RCC 7860 (cell line): ENCODE measurements at regions not wholly inside any gene's neighbourhood (a gene's known extent, or its start where the extent isn't known, plus 50 kb on each side); places are given as distances from the start of the nearest gene placed in this dataset.

Experiments
- DNase-seq: peaks from one replicate; pipeline ENCODE4 v3.0.0-alpha.2; 2015; ENCODE audit warnings: low spot score
- FAIRE-seq: peaks from 2 replicates; lab custom pipeline; 2012; peaks lifted over from hg19 to GRCh38; lab: Jason Lieb, UNC

DNA sequence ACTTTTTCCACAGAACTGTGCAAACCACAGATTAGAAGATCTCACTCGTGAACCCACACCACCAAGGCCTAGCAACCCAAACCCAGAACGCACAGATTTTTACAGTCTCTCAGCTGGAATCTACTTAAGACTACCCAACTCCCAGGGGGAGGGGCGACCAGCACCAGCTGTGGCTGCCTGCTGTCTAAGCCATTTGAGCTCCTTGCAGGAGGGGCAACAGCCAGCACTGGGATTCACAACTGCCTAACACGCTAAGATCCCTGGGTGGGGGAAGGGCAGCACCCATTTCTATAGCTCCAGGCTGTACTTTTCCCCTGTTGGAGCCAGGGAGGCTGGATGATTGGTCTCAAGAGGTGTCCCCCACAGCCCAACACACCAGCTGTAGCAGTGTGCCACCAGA, 368.8 kb downstream of the SUCLA2 start:
- no peak for FAIRE-seq
- DNase-seq = no peak

DNA sequence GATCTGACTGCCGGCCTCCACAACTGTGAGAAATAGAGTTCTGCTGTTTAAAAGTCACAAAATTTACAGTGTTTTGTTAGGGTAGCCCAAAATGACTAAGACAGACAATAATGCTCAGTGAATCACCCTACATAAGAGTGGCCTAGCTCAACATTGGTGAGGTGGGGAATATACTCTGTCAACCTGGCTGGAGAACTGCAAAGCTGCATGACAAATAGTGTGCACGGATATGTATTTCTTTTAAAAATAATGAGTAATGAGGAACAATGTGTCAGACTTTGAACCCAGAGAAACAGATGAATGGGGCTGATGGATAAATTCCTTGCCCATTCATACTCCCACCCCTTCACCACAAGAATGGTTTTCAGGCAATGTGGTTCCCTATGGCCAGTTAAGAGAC, 372.4 kb downstream of the SUCLA2 start:
- no peak for FAIRE-seq
- DNase-seq = no peak

DNA sequence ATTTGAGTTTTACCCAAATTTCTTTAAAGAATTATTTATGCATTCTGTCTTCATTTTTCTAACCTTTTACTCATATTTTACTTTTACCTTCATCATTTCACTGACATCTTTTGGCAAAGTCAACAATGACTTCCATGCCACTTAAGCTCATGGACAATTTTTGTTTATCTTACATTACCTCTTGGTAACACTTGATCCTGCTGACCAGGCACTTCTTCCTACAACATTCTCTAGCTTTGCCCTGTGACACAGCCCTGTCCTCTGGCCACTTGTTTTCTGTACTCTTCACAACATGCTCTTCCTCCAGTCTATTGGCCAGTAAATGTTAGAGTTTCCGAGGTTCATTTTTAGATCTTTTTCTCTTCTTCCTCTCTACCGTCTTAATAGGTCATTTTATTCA, 377.2 kb downstream of the SUCLA2 start:
- DNase-seq = no peak
- no peak for FAIRE-seq

DNA sequence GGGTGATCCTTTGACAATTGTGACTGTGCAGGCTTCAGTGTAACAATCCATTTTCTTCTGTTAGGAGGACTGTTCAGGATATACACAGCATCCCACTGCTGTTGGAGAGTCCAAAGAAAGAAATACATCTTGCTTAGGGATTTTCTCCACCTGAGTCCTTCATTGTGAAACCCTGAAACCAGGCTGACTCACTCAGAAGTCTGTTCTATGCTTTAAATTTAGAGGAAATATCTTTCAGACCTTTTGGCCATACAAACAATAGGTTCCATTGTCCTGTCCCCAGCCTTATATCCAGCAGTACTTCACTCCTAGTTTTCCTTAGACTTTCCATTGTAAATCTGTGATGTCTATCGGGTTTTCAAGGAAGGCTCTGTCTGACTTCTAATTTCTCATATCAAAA, 379.1 kb downstream of the SUCLA2 start:
- FAIRE-seq (no peak), DNase-seq (no peak)

DNA sequence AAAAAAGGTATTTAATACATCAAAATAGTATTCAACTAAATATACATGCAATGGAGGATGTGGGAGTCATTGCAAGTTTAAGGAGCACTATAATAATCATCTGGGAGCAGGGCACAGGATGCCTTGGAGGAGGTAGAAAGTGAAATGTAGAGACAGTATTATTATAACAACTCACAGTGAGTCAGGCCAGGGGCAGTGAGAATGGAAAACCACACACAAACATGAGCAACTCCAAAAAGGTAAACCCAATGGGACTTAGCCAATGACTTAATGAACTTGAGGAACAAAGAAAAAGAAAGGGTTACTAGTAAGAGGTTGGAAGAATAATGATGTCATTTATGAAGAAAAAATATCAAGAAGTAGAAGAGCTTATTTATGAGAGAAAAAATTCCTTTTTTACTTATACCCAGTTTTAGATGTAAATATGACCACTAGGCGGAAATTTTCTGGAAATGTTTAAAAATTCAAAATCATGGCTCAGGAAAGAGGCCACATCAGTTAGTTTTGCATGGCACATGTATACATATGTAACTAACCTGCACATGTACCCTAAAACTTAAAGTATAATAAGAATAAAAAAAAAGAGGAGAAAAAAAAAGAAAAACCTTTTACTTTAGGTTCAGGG, 389.3 kb downstream of the SUCLA2 start:
- FAIRE-seq = no peak

DNA sequence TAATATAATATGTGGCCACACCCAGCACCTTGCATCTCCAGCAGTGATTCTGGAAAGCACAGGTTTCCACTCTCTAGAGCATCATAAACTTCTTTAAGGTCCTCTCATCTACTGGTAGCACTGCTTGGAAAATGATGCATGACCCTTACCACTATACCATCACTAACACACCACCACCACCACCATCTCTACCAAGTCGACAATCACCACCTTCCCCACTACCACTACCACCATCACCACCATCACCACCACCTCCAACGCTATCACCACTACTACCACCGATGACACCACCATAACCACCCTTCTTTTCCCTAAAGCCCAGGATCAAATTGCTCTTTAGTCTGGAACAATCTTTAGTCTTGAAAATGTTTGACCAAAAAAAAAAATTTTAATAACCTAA, 390.4 kb downstream of the SUCLA2 start:
- FAIRE-seq = no peak
- DNase-seq = no peak

More for the DNA sequence above, 389.3 kb downstream of the SUCLA2 start:
- DNase-seq = no peak

DNA sequence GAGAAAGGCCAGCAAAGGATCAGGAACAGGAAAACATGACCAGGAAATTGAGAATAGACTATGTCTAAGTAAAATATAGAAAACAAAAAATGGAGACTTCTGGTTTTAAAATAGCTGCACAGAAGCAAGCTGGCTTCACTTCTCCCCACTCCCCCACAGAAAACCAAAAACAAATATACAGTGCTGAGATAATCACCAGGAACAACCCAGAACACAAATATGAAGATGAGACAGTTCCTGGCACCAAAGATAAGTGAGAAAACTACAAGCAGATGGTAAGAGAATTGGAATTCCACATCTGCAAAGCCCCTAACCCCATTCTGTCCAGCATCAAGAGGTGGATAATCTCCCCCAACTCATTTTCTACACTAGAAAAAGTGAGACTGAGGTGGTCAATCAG, 397.7 kb downstream of the SUCLA2 start:
- DNase-seq (no peak), FAIRE-seq (no peak)

DNA sequence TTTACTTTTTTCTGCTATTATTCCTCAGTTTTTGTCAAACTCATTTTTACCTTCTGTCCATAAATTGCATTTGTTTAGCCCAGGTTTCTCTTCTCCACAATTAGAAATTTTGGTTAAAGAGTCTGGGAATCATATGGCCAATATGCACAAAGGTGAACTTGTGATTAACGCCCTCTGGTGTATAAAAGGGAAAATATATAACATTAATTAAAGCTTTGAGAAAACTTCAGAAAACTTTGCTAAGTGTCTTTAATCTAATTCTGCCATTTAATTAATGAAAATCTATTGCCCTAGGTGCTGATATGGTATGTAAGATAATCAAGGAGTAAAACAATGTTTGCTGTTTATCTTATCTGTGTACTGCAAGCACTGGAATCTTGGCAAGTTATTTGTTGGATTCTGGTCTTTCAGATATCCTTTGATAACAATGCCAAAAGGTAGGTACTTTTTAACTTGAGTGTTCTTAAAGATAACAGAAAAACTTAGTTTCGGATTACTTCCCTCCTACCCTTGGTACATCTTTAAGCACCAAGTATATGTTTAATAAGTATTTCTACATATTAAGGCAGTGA, 402.6 kb downstream of the SUCLA2 start:
- FAIRE-seq (no peak), DNase-seq (no peak)

DNA sequence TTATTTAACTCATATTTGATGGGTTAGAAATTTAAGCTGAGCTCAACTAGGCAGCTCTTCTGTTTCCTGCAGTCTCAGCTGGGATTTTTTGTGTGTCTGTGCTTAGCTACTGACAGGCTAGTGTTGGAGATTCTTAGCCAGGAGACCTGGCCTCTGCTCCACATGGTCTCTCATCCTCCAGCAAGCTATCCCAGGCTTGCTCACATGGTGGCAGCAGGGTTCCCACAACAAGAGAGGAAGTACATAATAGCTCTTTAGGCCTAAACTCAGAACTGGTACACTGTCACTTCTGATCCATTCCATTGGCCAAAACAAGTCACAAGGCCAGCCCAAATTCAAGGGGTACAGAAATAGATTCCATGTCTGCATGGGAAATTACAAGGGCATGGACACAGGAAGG, 406.2 kb downstream of the SUCLA2 start:
- FAIRE-seq (no peak), DNase-seq (no peak)

DNA sequence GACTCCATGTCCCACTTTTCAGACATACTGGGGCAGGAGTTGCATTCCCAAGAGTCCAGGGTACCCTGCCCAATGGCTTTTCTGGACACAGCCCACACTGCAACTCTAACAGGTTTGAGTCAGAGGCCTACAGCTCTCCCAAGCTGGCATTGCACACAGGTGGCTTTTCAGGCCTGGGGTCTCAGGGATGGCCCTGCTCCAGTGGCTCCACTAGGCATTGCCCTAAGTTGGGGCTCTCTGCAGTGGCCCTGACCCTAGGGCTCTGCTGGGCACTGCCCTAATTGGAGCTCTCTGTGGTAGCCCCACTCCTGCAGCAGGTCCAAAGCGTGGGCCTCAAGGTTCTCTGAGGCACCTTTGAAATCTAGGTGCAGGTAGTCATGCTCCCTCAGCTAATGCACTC, 408.8 kb downstream of the SUCLA2 start:
- FAIRE-seq = no peak

DNA sequence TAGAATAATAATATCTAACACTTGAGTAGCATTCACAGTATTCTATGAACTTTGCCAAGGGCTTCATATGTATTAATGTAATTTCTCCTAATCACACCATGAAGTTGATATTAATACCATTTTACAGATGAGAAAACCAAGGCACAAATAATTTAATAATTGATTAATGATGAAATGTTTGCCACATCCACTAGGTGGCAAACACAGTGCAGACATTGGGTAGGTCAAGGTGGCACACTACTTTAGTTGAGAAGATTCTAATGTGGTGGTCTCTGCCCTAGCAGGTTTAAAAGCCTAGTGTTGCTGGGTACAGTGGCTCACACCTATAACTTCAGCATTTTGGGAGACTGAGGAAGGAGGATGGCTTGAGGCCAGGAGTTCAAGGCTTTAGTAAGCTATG, 412.4 kb downstream of the SUCLA2 start:
- FAIRE-seq (no peak), DNase-seq (no peak)

More for the DNA sequence above, 408.8 kb downstream of the SUCLA2 start:
- no peak for DNase-seq

DNA sequence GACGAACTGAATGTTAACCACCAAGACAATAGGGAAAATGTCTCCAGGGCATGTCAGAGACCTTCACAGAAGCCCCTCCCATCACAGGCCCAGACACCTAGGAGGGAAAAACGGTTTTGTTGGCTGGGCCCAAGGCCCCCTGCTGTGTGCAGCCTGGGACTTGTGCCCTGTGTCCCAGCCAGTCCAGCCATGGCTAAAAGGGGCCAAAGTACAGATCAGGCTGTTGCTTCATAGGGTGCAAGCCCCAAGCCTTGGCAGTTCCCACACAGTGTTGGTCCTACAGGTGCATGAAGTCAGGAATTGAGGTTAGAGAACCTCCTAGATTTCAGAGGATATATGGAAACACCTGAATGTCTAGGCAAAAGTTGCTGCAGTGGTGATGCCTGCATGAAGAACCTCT, 428.7 kb downstream of the SUCLA2 start:
- FAIRE-seq = no peak
- no peak for DNase-seq

DNA sequence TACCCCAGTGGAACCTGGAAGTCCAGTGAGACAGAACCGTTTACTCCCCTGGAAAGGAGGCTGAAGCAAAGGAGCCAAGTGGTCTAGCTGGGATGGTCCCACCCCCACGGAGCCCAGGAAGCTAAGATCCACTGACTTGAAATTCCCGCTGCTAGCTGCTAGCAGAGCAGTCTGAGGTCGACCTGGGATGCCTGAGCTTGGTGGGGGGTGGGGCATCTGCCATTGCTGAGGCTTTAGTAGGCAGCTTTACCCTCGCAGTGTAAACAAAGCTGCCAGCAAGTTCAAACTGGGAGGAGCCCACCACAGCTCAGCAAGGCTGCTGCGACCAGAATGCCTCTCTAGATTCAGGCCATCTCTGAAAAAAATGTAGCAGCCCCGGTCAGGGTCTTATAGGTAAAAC, 437.0 kb downstream of the SUCLA2 start:
- DNase-seq (no peak), FAIRE-seq (no peak)

DNA sequence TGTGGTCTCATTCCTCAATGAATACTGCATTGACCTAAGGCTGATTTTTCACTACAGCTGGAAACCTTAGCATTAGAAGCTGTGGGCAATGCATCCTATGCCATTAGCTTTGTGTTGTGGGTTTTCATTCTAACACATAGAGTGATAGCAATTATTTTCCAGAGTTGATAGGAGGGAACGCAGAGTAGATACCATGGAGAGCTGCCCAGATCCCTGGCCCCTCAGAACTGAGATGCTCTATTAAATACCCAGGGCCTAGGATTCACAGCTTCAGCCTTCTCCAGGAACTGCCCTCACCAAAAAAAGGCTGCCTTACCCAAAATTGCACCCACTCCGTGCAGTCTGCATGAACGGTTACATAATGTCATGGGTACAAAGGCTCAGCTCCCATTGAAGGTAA, 444.4 kb downstream of the SUCLA2 start:
- DNase-seq (no peak), FAIRE-seq (no peak)

DNA sequence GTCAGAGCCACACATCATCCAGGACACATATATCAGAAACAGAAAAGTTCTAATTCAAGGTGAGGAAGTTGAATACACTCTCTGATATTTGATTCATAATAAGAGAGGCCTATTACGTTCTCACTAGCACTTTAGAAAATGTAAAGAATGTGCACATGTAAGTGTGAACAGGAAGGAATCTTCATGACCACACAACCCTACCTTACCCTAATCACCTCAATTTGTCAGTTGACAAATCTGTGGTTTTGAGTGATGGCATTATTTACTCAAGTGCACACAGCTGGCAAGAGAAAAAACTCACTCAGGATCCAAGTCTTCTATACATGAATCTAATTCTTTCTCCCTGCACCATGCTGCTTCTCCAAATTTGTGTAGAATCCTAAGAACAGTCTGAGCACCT, 445.8 kb downstream of the SUCLA2 start:
- DNase-seq (no peak), FAIRE-seq (no peak)

DNA sequence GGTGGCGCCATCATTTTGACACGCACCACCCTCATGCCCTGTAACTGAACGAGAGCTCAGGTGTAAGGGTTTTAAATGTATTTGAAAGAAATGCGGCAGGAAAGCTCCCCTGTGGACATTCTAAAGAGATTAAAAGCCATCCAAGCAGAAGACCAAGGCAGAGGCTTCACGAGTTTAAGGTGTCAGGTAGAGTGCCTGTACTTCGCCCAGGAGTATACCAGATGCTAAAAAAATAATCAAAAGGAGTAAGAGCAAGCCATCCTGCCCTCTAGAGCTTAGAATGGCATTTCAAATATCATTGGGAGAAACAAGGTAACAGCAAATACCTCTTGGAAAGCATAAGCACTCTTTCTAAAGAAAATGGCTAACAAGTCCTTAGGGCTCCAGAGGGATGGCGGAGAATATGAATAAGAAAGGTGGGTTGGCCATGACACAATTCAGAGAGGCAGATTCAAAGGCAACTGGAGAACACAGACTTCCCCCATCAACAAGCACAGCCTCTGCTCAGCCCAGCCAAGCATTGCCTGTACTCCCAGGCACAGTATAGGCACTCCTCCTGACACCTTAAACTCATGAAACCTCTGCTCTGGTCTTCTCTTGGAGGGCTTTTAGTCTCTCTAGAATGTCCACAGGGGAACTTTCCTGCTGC, 447.6 kb downstream of the SUCLA2 start:
- FAIRE-seq = no peak
- DNase-seq = no peak

DNA sequence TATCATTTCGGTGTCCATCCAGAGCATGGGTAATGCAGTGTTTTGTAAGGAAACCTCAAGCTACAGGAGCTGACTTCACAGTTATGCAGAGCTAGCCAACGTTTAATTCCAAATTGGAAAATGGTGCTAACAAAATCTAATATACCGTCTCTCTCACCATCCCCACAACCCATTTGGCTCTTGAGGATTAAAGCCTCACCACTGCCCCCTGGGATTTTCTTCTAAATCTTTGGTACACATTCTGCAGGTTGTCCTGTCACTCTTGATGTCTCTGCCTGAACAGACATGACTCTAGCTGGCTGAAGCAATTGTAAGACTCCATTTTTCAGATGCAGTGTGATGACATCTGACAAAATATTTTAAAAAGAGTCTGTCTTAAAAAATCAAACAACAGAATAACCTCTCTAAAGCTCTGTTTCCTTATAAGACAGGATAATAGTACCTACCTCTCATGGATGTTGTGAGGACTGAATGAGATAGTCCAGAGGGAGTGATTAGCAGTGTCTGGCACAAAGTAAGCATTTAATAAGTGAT, 451.8 kb downstream of the SUCLA2 start:
- DNase-seq (no peak), FAIRE-seq (no peak)

DNA sequence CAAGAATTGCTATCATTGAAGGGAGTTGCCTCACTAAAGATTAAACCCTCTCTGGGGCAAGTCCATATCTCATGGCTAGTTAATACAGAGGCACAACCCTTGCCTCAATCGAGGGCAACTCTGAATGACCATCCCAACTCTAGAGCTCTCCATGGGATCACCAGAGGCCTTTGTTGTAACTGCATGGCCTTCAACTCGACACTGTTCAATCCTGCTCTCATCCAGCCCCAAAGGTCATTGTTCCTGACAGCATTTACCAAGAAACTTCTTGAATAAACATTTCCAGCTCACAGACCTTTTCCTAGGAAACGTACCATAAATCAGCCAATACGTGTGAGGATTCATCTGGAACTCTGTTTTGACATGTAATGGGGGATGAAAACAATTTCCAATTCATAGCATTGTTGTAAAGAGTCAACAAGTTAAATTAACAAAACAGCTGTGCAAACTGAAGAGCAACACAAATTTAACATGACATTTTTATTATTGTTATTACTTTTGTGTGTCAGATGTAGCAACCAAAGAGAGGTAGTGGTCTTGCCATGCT, 452.7 kb downstream of the SUCLA2 start:
- DNase-seq (no peak), FAIRE-seq (no peak)

DNA sequence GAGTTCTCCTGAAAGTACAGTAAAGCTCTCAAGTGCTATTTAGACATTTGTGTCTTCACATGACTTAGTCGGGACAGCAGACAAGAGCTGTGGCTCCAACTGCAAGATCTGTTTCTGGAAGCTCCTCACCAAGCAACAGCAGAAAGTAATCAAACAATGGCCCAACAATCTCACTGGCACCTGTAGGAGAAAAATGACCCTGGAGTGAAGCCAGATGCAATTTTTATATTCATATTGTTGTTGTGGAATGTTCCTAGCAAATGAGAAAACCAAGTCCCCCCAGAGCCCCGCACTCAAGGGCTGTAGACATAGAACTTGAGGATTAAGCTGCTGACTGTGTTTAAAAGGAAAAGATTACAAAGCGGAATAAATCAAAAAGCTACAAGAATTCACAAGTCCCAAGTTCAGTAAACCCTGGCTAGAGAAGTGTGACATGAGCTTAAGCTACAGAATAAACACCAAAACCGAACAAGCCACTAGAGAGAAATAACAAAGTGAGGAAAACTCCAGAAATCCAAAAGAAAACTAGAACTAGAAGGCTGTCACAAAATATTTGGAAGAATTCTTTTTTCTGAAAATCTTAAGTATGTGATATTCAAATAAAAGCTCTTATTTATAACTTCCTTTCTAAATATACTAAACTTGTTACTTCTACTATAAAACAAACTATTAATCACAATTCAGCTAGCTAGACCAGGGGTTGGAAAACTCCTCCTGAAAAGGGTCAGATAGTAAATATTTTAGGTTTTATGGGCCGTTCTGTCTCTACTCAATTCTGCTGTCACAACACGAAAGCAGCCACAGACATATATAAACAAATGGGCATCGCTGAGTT, 454.5 kb downstream of the SUCLA2 start:
- FAIRE-seq (no peak), DNase-seq (no peak)

DNA sequence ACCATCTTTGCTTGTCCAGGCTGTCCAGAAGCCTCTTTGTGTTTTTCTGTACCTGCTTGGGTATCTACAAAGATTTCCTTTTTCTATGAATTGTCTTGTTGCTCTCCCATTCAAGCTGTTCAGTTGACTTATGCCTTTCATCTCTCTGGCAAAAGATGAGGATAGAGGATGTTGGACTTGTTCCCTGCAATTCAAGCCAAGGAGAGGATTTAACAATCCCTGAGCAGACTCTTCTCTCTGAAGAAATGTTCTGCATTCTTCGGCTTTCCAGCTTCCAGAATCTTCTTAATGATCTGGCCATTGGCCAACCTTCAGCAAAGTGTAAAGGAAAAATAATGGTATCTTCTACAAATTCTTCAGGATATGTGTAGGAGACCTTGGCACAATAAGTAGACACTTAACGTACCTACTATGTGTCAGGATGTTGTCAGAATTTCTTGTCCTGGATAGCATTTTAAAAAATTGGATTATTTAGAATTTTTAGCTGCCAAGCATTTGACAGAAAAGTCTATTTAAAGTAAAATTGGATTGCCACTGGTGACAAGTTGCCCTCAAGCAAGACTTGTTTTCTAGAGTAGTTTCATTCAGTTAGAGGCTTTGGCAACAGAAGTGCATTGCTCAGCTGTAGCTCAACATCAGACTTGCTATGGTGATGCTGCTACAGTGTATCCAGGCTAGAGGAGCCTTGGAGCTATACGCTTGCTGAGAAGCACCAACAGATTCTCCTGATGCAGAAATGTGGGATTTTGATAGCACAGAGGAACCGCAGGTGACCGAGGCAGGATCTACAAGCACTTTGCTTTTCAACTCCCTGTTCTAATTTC, 455.7 kb downstream of the SUCLA2 start:
- DNase-seq = no peak
- FAIRE-seq = no peak
